GM21515 (cell line): ENCODE measurements at regions not wholly inside any gene's neighbourhood (a gene's known extent, or its start where the extent isn't known, plus 50 kb on each side); places are given as distances from the start of the nearest gene placed in this dataset.
A peak's percentile ranks its signal among the peaks of the same experiment; 100 is the strongest.

Experiments used
- ATAC-seq: cut with Tn5 transposase; IDR thresholded peaks from one replicate; pipeline ENCODE4 v1.9.1; 2021; ENCODE audit not compliant: unreplicated experiment

GRCh38 chr4:157978680-157979361 lies 194.0 kb downstream of the GASK1B start:
- peak; percentile 73 for ATAC-seq

- ATAC-seq = no peak
Observed at GRCh38 chr4:157977086-157977485, 195.7 kb downstream of the GASK1B start.

- ATAC-seq = no peak
Observed at GRCh38 chr4:157973297-157973696, 199.5 kb downstream of the GASK1B start.

- no peak for ATAC-seq
Observed at GRCh38 chr4:157964463-157964862, 208.4 kb downstream of the GASK1B start.

- no peak for ATAC-seq
Observed at GRCh38 chr4:157961229-157961990, 211.4 kb downstream of the GASK1B start.

- ATAC-seq = no peak
Observed at GRCh38 chr4:157957905-157958304, 214.9 kb downstream of the GASK1B start.

- ATAC-seq = no peak
Observed at GRCh38 chr4:157942017-157942416, 230.8 kb downstream of the GASK1B start.

- ATAC-seq = no peak
Observed at GRCh38 chr4:157934151-157934550, 238.7 kb downstream of the GASK1B start.

- ATAC-seq = no peak
Observed at GRCh38 chr4:157932936-157933335, 239.9 kb downstream of the GASK1B start.

GRCh38 chr4:157929486-157929885 lies 243.3 kb downstream of the GASK1B start:
- ATAC-seq = no peak

- ATAC-seq = no peak
Observed at GRCh38 chr4:157918036-157918832, 254.6 kb downstream of the GASK1B start.

GRCh38 chr4:157912212-157912611 lies 260.6 kb downstream of the GASK1B start:
- no peak for ATAC-seq

- ATAC-seq = no peak
Observed at GRCh38 chr4:157911662-157912061, 261.2 kb downstream of the GASK1B start.

GRCh38 chr4:157908691-157909090 lies 264.1 kb downstream of the GASK1B start:
- ATAC-seq = no peak

- no peak for ATAC-seq
Observed at GRCh38 chr4:157908031-157908430, 264.8 kb downstream of the GASK1B start.

GRCh38 chr4:157907226-157907946 lies 265.4 kb downstream of the GASK1B start:
- no peak for ATAC-seq

GRCh38 chr4:157898836-157899605 lies 273.8 kb downstream of the GASK1B start:
- ATAC-seq = no peak

- ATAC-seq = no peak
Observed at GRCh38 chr4:157897855-157898370, 274.9 kb downstream of the GASK1B start.

GRCh38 chr4:157896726-157897125 lies 276.1 kb downstream of the GASK1B start:
- no peak for ATAC-seq

GRCh38 chr4:157895205-157895604 lies 277.6 kb downstream of the GASK1B start:
- ATAC-seq = no peak
